ENCODE measurements at regions not wholly inside any gene's neighbourhood (a gene's known extent, or its start where the extent isn't known, plus 50 kb on each side); places are given as distances from the start of the nearest gene placed in this dataset.

GRCh38 chr1:80202118-80202517, 1195.6 kb upstream of the ADGRL4 start (continued):
- no peak for TF ChIP-seq ZNF564 (CRISPR knock-in tag; IDR thresholded peaks at IDR 0.05)
- no peak for TF ChIP-seq PCBP2 (optimal IDR thresholded peaks at IDR 0.05; ENCODE audit: low read depth, low read length, poor library complexity, severe bottlenecking)
- TF ChIP-seq ZNF720 (CRISPR knock-in tag; IDR thresholded peaks at IDR 0.05) = no peak

- ATAC-seq (no peak), FAIRE-seq (no peak), DNase-seq (ENCODE audit: low spot score) (no peak)
- Histone ChIP-seq H3K9me3 (ENCODE audit: low read length) (peaks cover 57% of the 10 kb centered on the region), H3K4me1 (ENCODE audit: insufficient read depth, low read length) (no peaks in the 10 kb centered on the region), H3K4me2 (ENCODE audit: low read depth, low read length) (no peak overlapping the region), H3K27me3 (ENCODE audit: control insufficient read depth in 1 of 2, insufficient read depth in 2 of 2, low read length in 2 of 2) (no peaks in the 10 kb centered on the region), H3K79me2 (ENCODE audit: insufficient read depth, low read length) (no peaks in the 10 kb centered on the region), H3K36me3 (replicated peaks in 1 of 2; ENCODE audit: control insufficient read depth in 1 of 2, insufficient read depth in 2 of 2, low read length in 2 of 2) (no peaks in the 10 kb centered on the region), H2AFZ (ENCODE audit: low read length) (no peak overlapping the region), H4K20me1 (ENCODE audit: insufficient read depth, low read length) (no peaks in the 10 kb centered on the region), H3K4me3 (replicated peaks in 1 of 3; ENCODE audit: insufficient read depth in 1 of 3, low read depth in 2 of 3, low read length in 3 of 3) (no peak overlapping the region), H3K27ac (ENCODE audit: extremely low read length, insufficient read depth, low read length) (no peak overlapping the region), H3K9ac (ENCODE audit: insufficient read depth, low read depth, low read length) (no peak overlapping the region)
- intact Hi-C loops (cut with micrococcal nuclease; ENCODE audit: unreplicated experiment) = no loop called here
- no TSS peak for BruUV-seq (replicated peaks)
- in situ Hi-C loops (cut with HindIII; ENCODE audit: extremely low pct_ligation_motif_present, low pct_unique_long_range_greater_than_20kb) = no loop called here
- POLR2A ChIA-PET = no interaction called here
- TF ChIP-seq MAFF (IDR thresholded peaks at IDR 0.05; ENCODE audit: low read depth, low read length) (peak; percentile 58), ZNF142 (CRISPR knock-in tag; IDR thresholded peaks at IDR 0.05) (no peak), MAFK (conservative IDR thresholded peaks at IDR 0.05 in 1 of 2, IDR thresholded peaks at IDR 0.05 in 1 of 2; ENCODE audit: low read length in 2 of 2) (peak; percentile 73 to 83), GZF1 (CRISPR knock-in tag; IDR thresholded peaks at IDR 0.05) (no peak), CHD4 (IDR thresholded peaks at IDR 0.05; ENCODE audit: borderline replicate concordance, low read length) (no peak)
- 1% methylated on average over 4 of the region's 4 CpGs for WGBS (ENCODE audit: low lambda C conversion rate)
- CTCF ChIA-PET (ENCODE audit: low intra/inter-chr PET ratio, low total read pairs) = no interaction called here
These were observed 1187.7 kb upstream of the ADGRL4 start for GRCh38 chr1:80194221-80194620.

Measured in HepG2 (cell line).